ENCODE measurements at regions not wholly inside any gene's neighbourhood (a gene's known extent, or its start where the extent isn't known, plus 50 kb on each side); places are given as distances from the start of the nearest gene placed in this dataset.
A peak's percentile ranks its signal among the peaks of the same experiment; 100 is the strongest.
"Not testable (repeated sequence)": the region's sequence is repeated elsewhere in the genome, so short reads cannot be mapped to it uniquely, and the experiment has no call there.

DNA sequence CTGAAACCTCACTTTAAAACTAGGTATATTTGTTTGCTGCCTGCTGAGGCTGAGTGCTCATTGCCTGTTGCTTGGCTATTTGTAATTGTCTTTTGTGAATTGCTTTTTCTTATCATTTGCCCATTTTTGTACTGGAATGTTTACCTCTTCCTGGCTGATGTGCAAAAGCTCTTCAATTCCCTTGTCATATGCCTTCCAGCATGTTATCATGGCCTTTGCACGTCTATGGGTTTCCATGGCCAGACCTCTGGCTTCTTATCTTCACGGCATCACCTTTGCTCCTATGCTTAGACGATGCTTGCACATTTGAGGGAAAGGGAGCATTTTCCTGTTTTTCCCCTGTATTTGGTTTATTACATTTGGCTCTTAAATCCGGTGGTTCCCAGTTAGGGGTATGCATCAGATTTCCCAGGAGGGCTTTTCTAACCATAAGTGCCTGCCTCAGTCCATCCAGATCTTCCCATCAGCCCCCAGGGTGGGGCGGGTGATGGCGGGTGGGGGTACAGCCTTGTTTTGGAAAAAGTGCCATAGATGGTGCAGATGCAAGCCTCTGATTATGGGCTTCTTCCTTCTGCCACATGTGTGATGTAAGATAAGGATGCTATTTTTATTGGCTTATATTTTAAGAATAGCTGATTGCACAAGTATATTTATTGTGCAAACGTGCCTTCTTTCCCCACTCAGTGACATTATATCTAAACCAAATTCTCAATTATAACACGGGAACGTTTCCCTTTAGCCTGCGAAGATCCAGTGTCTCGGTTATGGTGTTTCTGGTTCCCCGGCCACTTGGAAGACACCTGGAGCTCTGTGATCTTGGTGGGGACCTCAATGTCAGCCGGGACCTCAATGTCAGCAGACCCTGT, 70.6 kb upstream of the SEPTIN5 start:
- no peak for DNase-seq

GRCh38 chr22:19644314-19645223, 69.7 kb upstream of the SEPTIN5 start:
- no peak for DNase-seq

- DNase-seq, result no peak
Observed at GRCh38 chr22:19645391-19645790, 68.9 kb upstream of the SEPTIN5 start.

DNA sequence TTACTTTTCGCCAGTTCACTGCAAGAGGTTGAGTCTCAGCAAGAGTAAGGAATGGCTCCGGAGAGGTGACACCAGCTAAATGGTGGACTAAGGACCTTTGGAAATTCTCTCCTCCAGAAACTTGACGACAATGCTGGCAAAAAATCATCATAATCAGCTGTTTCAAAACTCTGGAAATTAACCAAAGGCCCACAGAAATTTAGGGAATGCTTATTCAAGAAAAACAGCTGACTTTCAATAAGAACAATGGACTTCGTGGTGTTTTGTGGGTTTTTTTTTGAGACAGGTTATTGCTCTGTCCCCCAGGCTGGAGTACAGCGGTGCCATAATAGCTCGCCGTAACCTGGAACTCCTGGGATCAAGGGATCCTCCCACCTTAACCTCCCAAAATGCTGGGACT, 68.4 kb upstream of the SEPTIN5 start:
- no peak for DNase-seq

DNA sequence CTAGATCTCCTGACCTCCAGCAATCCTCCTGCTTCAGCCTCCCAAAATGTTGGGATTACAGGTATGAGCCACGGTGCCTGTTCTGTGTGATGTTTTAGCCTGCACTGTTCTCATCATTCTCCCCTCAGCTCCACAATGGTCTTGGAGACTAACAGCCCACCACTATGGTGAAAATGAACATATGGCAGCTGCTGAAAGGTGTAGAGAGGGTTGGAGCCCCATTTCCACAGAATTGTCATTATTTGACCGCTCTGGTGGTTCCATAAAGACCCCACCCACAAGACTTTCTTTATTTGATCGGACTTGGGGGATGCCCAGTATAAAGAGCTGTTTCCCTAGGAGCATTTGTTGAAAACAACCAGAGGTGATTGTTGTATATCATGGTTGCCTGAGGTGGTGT, 67.9 kb upstream of the SEPTIN5 start:
- no peak for DNase-seq

DNA sequence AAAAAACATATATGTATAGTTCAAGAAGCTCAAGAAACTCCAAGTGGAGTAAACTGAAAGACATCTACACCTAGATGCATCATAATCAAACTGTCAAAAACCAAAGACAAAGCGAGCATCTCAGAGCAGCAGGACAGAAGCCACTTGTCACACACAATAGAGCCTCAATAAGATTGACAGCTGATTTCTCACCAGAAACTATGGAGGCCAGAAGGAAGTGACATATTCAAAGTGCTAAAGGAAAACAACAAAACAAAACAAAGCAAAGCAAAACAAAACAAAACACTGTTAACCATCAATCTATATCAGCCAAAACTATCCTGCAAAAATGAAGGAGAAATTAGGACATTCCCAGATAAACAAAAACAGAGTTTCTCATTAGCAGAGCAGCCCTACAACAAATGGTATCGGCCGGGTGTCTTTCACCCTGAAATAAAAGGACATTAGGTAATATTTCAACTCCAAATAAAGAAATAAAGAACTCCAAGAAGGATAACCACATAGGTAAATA, 65.8 kb upstream of the SEPTIN5 start:
- DNase-seq, result no peak

- DNase-seq, result no peak
Observed at GRCh38 chr22:19652316-19652715, 62.0 kb upstream of the SEPTIN5 start.

GRCh38 chr22:19654338-19654987, 59.8 kb upstream of the SEPTIN5 start:
- no peak for DNase-seq

- DNase-seq, result no peak
Observed at GRCh38 chr22:19655399-19655798, 58.9 kb upstream of the SEPTIN5 start.

DNA sequence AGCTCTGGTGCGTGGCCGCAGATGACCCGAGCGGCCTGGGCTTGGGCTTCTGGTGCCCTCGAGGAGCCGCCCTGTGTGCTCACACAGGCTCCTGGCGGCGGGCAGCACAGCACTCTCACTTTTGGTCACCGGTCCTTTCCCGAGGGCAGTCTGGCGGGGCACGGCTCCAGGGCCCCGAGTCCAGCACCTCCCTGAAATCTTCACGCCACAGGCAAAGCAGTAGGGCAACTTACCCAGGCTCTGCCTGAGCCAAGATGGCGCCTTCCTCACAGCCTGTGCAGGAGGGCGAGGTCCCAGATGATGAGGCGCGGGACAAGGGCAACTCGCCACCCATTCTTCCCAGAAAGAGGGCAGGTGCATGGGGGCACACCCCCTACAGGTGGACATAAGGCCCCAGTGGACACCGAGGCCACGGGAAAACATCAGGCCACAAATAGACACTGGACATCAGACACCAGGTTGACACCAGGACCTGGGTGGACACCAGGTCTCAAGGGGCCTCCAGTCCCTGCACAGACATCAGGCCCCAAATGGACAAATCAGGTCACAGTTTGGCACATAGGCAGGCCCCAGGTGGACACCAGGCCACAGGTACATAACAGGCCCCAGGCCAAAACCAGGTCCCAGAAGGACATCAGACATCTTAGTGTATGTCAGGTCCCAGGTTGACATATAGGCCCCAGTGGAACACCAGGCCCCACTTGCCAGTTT, 57.6 kb upstream of the SEPTIN5 start:
- DNase-seq, result no peak

- DNase-seq, result no peak
Observed at GRCh38 chr22:19657252-19658056, 56.8 kb upstream of the SEPTIN5 start.

DNA sequence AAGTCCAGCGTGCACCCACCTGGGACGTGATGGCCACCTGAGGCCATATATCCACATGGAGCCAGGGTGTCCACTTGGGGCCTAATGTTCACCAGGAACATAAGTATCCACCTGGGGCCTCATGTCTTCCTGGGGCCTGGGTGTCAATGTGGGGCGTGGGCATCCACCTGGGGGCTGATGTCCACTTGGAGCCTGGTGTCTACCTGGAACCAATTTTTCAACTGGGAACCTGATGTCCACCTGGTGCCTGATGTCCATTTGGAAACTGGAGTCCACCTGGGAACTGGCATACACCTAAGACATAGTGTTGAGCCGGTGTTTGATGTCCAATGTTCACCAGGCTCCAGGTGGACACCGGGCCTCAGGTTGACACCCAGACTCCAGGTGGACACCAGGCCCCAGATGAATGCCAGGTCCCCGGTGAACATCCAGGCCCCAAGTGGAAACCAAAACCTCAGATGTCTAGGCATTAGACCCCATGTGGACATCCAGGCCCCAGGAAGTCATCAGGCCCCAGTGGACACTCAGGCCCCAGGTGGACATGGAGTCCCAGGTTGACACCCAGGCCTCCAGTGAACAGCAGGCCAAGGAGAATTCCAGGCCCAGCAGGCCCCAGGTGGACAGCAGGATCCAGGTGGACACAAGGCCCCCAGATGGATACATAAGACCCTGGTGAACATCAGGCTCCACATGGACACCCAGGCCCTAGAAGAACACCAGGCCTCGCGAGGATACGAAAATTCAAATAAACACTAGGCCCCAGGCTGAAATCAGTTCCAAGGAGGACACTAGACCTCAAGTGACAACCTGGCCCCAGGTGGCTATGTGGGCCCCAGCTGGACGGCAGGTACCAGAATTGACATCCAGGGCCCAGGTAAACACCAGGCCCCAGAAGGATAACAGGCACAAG, 56.0 kb upstream of the SEPTIN5 start:
- DNase-seq, result no peak

DNA sequence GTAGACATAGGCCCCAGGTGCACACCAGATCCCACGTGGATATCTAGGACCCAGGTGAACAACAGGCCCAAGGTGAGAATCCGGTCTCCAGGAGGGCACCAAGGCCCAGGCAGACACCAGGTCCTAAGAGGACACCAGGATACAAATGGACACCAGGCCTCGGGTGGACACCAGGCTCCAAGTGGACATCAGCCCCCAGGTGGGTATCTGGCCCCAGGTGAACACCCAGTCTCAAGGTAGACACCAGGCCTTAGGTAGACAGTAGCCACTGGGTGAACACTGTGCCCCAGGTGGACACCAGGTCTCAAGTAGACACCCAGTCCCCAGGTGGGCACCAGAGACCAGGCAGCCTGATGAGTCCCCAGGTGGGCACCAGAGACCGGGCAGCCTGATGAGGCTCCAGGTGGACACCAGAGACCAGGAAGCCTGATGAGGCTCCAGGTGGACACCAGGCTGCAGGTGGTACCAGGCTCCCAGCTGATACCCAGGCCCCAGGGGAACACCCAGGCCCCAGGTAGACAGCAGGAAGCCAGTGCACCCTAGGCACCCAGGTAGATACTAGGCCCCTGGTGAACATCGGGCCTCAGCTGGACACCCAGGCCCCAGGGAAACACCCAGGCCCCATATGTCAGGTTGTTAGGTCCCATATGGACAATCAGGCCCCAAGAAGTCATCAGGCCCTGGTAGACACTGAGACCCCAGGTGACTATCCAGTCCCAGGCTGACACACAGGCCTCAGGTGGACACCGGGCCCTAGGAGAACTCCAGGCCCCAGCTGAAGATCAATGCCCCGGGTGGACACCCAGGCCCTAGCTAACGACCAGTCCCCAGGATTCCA, 55.1 kb upstream of the SEPTIN5 start:
- no peak for DNase-seq

DNA sequence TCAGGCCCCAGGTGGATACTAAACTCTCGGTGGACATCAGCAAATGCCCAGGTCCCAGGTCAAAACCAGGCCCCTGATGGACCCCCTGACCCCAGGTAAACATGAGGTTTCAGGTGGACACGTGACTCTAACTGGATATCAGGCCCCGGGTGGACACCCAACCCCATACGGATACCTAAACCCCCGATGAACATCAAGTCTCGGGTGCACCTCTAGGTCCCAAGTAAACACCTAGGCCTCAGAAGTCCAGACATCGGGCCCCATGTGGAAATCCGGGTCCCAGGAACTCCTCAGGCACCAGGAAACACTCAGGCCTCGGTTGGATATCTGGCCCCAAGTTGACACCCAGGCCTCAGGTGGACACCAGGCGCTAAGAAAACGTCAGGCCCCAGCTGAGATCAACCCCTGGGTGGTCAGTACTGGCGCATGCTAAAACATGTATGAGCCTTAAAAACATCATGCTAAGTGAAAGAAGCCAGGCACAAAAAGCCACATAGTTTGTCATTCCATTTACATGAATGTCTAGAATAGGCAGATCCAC, 54.4 kb upstream of the SEPTIN5 start:
- no peak for DNase-seq

DNA sequence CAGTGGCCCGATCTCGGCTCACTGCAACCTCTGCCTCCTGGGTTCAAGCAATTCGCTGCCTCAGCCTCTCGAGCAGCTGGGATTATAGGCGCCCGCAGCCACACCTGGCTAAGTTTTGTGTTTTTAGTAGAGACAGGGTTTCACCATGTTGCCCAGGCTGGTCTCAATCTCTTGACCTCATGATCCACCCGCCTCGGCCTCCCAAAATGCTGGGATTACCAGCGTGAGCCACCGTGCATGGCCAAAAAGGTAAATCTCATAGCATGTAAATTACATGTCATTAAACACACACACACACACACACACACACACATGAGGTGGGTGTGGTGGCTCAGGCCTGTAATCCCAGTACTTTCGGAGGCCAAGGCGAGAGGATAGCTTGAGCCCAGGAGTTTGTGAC, 53.7 kb upstream of the SEPTIN5 start:
- DNase-seq, result not testable (repeated sequence)

- DNase-seq, result no peak
Observed at GRCh38 chr22:19661156-19661555, 53.1 kb upstream of the SEPTIN5 start.

DNA sequence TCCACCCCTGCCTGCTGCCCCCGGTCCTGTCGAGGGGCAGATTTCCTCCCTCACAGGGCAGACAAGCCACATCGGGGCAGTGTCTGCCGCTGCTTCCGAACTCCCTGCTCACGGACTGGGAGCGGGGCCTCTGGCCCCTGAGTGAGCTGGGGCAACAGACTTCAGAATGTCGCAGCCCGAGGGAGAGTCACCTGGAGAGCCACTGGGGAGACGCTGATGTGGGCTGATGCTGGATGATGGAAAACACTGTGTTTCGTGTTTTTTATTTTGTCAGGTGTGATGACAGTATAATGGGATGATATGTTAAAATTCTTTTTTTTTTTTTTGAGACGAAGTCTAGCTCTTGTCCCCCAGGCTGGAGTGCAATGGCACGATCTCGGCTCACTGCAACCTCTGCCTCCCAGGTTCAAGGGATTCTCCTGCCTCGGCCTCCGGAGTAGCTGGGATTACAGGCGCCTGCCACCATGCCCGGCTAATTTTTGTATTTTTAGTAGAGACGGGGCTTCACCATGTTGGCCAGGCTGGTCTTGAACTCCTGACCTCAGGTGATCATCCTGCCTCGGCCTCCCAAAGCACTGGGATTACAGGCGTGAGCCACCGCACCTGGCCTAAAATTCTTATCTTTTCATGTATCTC, 52.1 kb upstream of the SEPTIN5 start:
- not testable (repeated sequence) for DNase-seq

DNA sequence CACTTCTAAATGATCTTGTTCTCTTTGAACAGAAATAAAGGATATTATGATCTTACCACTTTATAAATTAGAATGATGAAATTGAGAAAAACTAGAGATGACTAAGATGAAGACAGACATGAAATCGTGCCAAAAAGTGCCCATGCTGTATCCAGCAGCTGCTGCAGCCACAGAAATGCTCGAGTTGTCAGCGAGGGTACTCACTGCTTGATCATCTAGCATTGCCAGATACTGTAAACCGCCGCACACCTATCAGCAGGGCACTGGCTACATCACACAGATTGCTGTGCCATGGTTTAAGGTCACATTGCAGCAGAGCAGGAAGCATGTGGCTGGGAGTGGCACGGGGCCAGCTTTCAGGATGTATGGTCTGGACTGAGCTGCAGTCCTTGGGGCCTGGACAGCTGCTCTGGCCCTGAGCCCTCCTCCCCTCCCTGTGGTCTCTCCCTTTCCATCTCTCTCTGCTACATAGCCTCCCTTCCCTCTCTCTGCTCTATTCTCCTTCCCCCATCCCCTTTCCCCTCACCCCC, 51.0 kb upstream of the SEPTIN5 start:
- peak; percentile 89 for DNase-seq
